ENCODE measurements at regions not wholly inside any gene's neighbourhood (a gene's known extent, or its start where the extent isn't known, plus 50 kb on each side); places are given as distances from the start of the nearest gene placed in this dataset.

DNA sequence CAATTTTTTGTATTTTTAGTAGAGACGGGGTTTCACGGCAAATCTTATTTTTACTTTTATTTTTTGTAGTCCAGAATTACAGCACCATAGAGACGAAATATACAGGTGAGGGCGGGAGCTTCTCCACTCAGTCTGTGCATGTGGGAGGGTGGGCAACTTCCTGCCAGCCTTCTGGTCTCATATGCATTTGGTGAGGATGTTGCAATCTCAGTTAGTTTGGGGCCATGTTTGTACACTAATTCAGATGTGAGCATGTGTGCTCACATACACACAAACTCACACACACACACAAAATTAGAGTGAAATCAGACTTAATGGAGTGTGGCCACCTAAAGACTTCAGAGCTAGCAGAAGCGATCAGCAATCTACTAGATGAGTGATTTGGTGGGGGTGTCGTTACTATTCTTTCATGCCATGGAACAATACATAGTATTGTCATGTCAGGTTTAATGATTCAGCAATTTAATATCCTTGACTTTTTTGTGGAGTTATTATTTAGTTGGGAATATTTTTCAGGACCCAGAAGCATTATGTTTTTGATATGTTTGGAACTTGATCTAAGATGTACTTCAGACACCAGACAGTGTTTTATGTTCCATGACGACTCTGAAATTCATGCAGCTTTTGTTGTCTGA lies 78.0 kb upstream of the BMP2 start:
- WGBS, 2 donors = 91% methylated on average over 7 of the region's 7 CpGs
- TF ChIP-seq, protein P1, sequence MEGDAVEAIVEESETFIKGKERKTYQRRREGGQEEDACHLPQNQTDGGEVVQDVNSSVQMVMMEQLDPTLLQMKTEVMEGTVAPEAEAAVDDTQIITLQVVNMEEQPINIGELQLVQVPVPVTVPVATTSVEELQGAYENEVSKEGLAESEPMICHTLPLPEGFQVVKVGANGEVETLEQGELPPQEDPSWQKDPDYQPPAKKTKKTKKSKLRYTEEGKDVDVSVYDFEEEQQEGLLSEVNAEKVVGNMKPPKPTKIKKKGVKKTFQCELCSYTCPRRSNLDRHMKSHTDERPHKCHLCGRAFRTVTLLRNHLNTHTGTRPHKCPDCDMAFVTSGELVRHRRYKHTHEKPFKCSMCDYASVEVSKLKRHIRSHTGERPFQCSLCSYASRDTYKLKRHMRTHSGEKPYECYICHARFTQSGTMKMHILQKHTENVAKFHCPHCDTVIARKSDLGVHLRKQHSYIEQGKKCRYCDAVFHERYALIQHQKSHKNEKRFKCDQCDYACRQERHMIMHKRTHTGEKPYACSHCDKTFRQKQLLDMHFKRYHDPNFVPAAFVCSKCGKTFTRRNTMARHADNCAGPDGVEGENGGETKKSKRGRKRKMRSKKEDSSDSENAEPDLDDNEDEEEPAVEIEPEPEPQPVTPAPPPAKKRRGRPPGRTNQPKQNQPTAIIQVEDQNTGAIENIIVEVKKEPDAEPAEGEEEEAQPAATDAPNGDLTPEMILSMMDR (IDR thresholded peaks at IDR 0.05; ENCODE audit: control extremely low read depth, extremely low read depth) = no peak
- no peak overlapping the region for H3K4me3 ChIP-seq
- H3K9me3 ChIP-seq (ENCODE audit: control insufficient read depth in 4 of 4, insufficient read depth in 3 of 4, low read length in 3 of 4) = no peaks in the 10 kb centered on the region
- DNase-seq (no peak), ATAC-seq (ENCODE audit: insufficient read depth, low FRiP score) (no peak)
- peaks cover 0 to 8% (median 0%) of the 10 kb centered on the region in 5 donors for H3K4me1 ChIP-seq (ENCODE audit: control insufficient read depth in 5 of 5, insufficient read depth in 5 of 5, low read length in 5 of 5)
- no peak overlapping the region for H3K27ac ChIP-seq (ENCODE audit: low read depth in 1 of 2, low read length in 1 of 2)
- H3K9ac ChIP-seq (ENCODE audit: insufficient read depth in 1 of 2, low read length in 2 of 2) = no peak overlapping the region
- no peaks in the 10 kb centered on the region for H3K27me3 ChIP-seq (ENCODE audit: control insufficient read depth in 3 of 3, insufficient read depth in 3 of 3, low read length in 2 of 3)
- H3K36me3 ChIP-seq (ENCODE audit: control insufficient read depth in 4 of 4, insufficient read depth in 4 of 4, low read length in 4 of 4) = no peaks in the 10 kb centered on the region

GRCh38 chr20:6686171-6686570 lies 81.3 kb upstream of the BMP2 start:
- H3K4me3 ChIP-seq = no peak overlapping the region
- H3K4me1 ChIP-seq (ENCODE audit: control insufficient read depth in 5 of 5, insufficient read depth in 5 of 5, low read length in 5 of 5) = peaks cover 0 to 3% (median 0%) of the 10 kb centered on the region in 5 donors
- no peaks in the 10 kb centered on the region for H3K9me3 ChIP-seq (ENCODE audit: control insufficient read depth in 4 of 4, insufficient read depth in 3 of 4, low read length in 3 of 4)
- ATAC-seq (ENCODE audit: insufficient read depth, low FRiP score) (no peak), DNase-seq (no peak)
- H3K27ac ChIP-seq (ENCODE audit: low read depth in 1 of 2, low read length in 1 of 2) = no peak overlapping the region
- TF ChIP-seq, protein P1 (IDR thresholded peaks at IDR 0.05; ENCODE audit: control extremely low read depth, extremely low read depth) = no peak
- no peaks in the 10 kb centered on the region for H3K36me3 ChIP-seq (ENCODE audit: control insufficient read depth in 4 of 4, insufficient read depth in 4 of 4, low read length in 4 of 4)
- H3K9ac ChIP-seq (ENCODE audit: insufficient read depth in 1 of 2, low read length in 2 of 2) = no peak overlapping the region
- WGBS, 2 donors = 27 to 59% methylated on average over 2 of the region's 2 CpGs
- H3K27me3 ChIP-seq (ENCODE audit: control insufficient read depth in 3 of 3, insufficient read depth in 3 of 3, low read length in 2 of 3) = no peaks in the 10 kb centered on the region

- Histone ChIP-seq H3K27me3 (ENCODE audit: control insufficient read depth in 3 of 3, insufficient read depth in 3 of 3, low read length in 2 of 3) (no peaks in the 10 kb centered on the region), H3K27ac (ENCODE audit: low read depth in 1 of 2, low read length in 1 of 2) (no peak overlapping the region), H3K9ac (ENCODE audit: insufficient read depth in 1 of 2, low read length in 2 of 2) (no peak overlapping the region), H3K4me3 (no peak overlapping the region), H3K4me1 (ENCODE audit: control insufficient read depth in 5 of 5, insufficient read depth in 5 of 5, low read length in 5 of 5) (peaks cover 0 to 3% (median 0%) of the 10 kb centered on the region in 5 donors), H3K9me3 (ENCODE audit: control insufficient read depth in 4 of 4, insufficient read depth in 3 of 4, low read length in 3 of 4) (no peaks in the 10 kb centered on the region), H3K36me3 (ENCODE audit: control insufficient read depth in 4 of 4, insufficient read depth in 4 of 4, low read length in 4 of 4) (no peaks in the 10 kb centered on the region)
- DNase-seq = no peak
- no peak for ATAC-seq (ENCODE audit: insufficient read depth, low FRiP score)
- WGBS, 2 donors = 69 to 82% methylated on average over 4 of the region's 4 CpGs
- TF ChIP-seq, protein P1 (IDR thresholded peaks at IDR 0.05; ENCODE audit: control extremely low read depth, extremely low read depth) = no peak
Measured at GRCh38 chr20:6685626-6686025, 81.9 kb upstream of the BMP2 start.

DNA sequence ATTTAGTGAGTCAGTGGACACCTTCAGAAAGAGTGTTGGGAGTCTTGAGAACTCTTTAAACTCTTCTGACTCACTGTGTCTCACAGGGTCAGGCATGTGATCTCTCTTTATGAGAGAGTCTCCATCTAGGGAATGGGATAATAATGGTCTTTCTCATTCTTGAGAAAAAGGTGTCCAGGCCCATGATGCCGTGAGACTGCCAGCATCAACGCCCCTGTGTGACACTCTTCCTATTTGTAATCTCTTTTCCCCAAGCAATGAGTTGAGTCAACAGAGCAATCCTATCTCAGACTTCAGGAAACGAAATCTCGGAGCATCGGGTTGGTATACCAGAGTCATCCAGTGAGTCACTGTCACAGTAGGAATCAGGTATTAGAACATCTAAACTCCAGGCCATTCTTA lies 82.3 kb upstream of the BMP2 start:
- H3K27me3 ChIP-seq (ENCODE audit: control insufficient read depth in 3 of 3, insufficient read depth in 3 of 3, low read length in 2 of 3) = no peaks in the 10 kb centered on the region
- 96% methylated on average over 5 of the region's 5 CpGs for WGBS, 2 donors
- H3K4me3 ChIP-seq = no peak overlapping the region
- peaks cover 0 to 3% (median 0%) of the 10 kb centered on the region in 5 donors for H3K4me1 ChIP-seq (ENCODE audit: control insufficient read depth in 5 of 5, insufficient read depth in 5 of 5, low read length in 5 of 5)
- TF ChIP-seq, protein P1 (IDR thresholded peaks at IDR 0.05; ENCODE audit: control extremely low read depth, extremely low read depth) = no peak
- no peaks in the 10 kb centered on the region for H3K36me3 ChIP-seq (ENCODE audit: control insufficient read depth in 4 of 4, insufficient read depth in 4 of 4, low read length in 4 of 4)
- no peak overlapping the region for H3K27ac ChIP-seq (ENCODE audit: low read depth in 1 of 2, low read length in 1 of 2)
- no peak for DNase-seq
- no peak for ATAC-seq (ENCODE audit: insufficient read depth, low FRiP score)
- no peaks in the 10 kb centered on the region for H3K9me3 ChIP-seq (ENCODE audit: control insufficient read depth in 4 of 4, insufficient read depth in 3 of 4, low read length in 3 of 4)
- no peak overlapping the region for H3K9ac ChIP-seq (ENCODE audit: insufficient read depth in 1 of 2, low read length in 2 of 2)
